ENCODE measurements at regions not wholly inside any gene's neighbourhood (a gene's known extent, or its start where the extent isn't known, plus 50 kb on each side); places are given as distances from the start of the nearest gene placed in this dataset.

GRCh38 chr1:213929398-213929797 is 58.4 kb upstream of the PROX1 start:
- no peak for DNase-seq (ENCODE audit: low spot score, unreplicated experiment)
- Mint-ChIP-seq H3K36me3 (ENCODE audit: insufficient read depth) (no peaks in the 10 kb centered on the region), H3K4me3 (ENCODE audit: low read depth) (no peak overlapping the region), H3K27me3 (peaks cover 3% of the 10 kb centered on the region), H3K27ac (no peak overlapping the region), H3K9me3 (ENCODE audit: low read depth) (no peaks in the 10 kb centered on the region), H3K4me1 (ENCODE audit: low read depth) (no peaks in the 10 kb centered on the region)
- no peak for TF ChIP-seq CTCF (IDR thresholded peaks at IDR 0.05; ENCODE audit: unreplicated experiment)

GRCh38 chr1:213931836-213932235 is 55.9 kb upstream of the PROX1 start:
- Mint-ChIP-seq H3K27me3 (peaks cover 3% of the 10 kb centered on the region), H3K4me1 (ENCODE audit: low read depth) (peaks cover 1% of the 10 kb centered on the region), H3K27ac (no peak overlapping the region), H3K36me3 (ENCODE audit: insufficient read depth) (no peaks in the 10 kb centered on the region), H3K9me3 (ENCODE audit: low read depth) (no peaks in the 10 kb centered on the region), H3K4me3 (ENCODE audit: low read depth) (no peak overlapping the region)
- no peak for DNase-seq (ENCODE audit: low spot score, unreplicated experiment)
- peak; percentile 14 for TF ChIP-seq CTCF (IDR thresholded peaks at IDR 0.05; ENCODE audit: unreplicated experiment)

GRCh38 chr1:213933336-213933735 is 54.4 kb upstream of the PROX1 start:
- Mint-ChIP-seq H3K27me3 (peaks cover 3% of the 10 kb centered on the region), H3K36me3 (ENCODE audit: insufficient read depth) (no peaks in the 10 kb centered on the region), H3K27ac (no peak overlapping the region), H3K4me3 (ENCODE audit: low read depth) (no peak overlapping the region), H3K4me1 (ENCODE audit: low read depth) (peaks cover 1% of the 10 kb centered on the region), H3K9me3 (ENCODE audit: low read depth) (no peaks in the 10 kb centered on the region)
- no peak for DNase-seq (ENCODE audit: low spot score, unreplicated experiment)
- no peak for TF ChIP-seq CTCF (IDR thresholded peaks at IDR 0.05; ENCODE audit: unreplicated experiment)

GRCh38 chr1:213934649-213935048 is 53.1 kb upstream of the PROX1 start:
- no peak for DNase-seq (ENCODE audit: low spot score, unreplicated experiment)
- no peak overlapping the region for H3K27ac Mint-ChIP-seq
- peaks cover 6% of the 10 kb centered on the region for H3K4me1 Mint-ChIP-seq (ENCODE audit: low read depth)
- H3K9me3 Mint-ChIP-seq (ENCODE audit: low read depth), result peaks cover 3% of the 10 kb centered on the region
- no peak overlapping the region for H3K4me3 Mint-ChIP-seq (ENCODE audit: low read depth)
- H3K27me3 Mint-ChIP-seq, result peaks cover 3% of the 10 kb centered on the region
- no peaks in the 10 kb centered on the region for H3K36me3 Mint-ChIP-seq (ENCODE audit: insufficient read depth)
- no peak for TF ChIP-seq CTCF (IDR thresholded peaks at IDR 0.05; ENCODE audit: unreplicated experiment)

GRCh38 chr1:213936571-213936970 is 51.2 kb upstream of the PROX1 start:
- H3K36me3 Mint-ChIP-seq (ENCODE audit: insufficient read depth), result no peaks in the 10 kb centered on the region
- DNase-seq (ENCODE audit: low spot score, unreplicated experiment), result no peak

More at GRCh38 chr1:213936571-213936970, 51.2 kb upstream of the PROX1 start:
- no peak for TF ChIP-seq CTCF (IDR thresholded peaks at IDR 0.05; ENCODE audit: unreplicated experiment)
- no peaks in the 10 kb centered on the region for H3K27me3 Mint-ChIP-seq
- H3K9me3 Mint-ChIP-seq (ENCODE audit: low read depth), result peaks cover 3% of the 10 kb centered on the region
- peaks cover 6% of the 10 kb centered on the region for H3K4me1 Mint-ChIP-seq (ENCODE audit: low read depth)
- no peak overlapping the region for H3K27ac Mint-ChIP-seq
- no peak overlapping the region for H3K4me3 Mint-ChIP-seq (ENCODE audit: low read depth)

Data from progenitor cell of endocrine pancreas (in vitro differentiated cells).